Lower leg skin (tissue), 4 donors: ENCODE measurements at regions not wholly inside any gene's neighbourhood (a gene's known extent, or its start where the extent isn't known, plus 50 kb on each side); places are given as distances from the start of the nearest gene placed in this dataset.

Experiments used
- DNase-seq, 2 donors: peaks; one replicate each; pipeline ENCODE4 v3.0.0-alpha.2; 2019; ENCODE audit warnings: low spot score in 2 of 2
- H3K4me3 ChIP-seq: fragments of 200-600 bp; sonication (generic); 2 replicates; pipeline ENCODE4 v1.5.1; 2017; ENCODE audit warnings: mild to moderate bottlenecking, low read depth; ENCODE audit not compliant: poor library complexity, severe bottlenecking
- POLR2A ChIP-seq, 2 donors: fragments of 450-650 bp; IDR thresholded peaks; one replicate each; pipeline ENCODE4 v1.6.1; 2016 to 2017; ENCODE audit warnings: antibody characterized with exemption in 2 of 2, mild to moderate bottlenecking in 1 of 2, moderate library complexity in 1 of 2
- WGBS, 2 donors: methylation state at CpG; one replicate each; pipeline ENCODE4 v1.1.5; 2018; 5-methylcytosine and 5-hydroxymethylcytosine counted together
- intact Hi-C: fragments of 100-400 bp; cut with DNase I; formaldehyde crosslinking; loops from one replicate; pipeline ENCODE4 v1.15.0; 2023; ENCODE audit warnings: low total_unique reads
- TF ChIP-seq, protein P1 (sequence below), 3 donors: fragments of 450-650 bp; IDR thresholded peaks; one replicate each; pipeline ENCODE4 v1.5.1; 2016; ENCODE audit warnings: antibody characterized with exemption in 3 of 3, mild to moderate bottlenecking in 3 of 3, moderate library complexity in 2 of 3

DNA sequence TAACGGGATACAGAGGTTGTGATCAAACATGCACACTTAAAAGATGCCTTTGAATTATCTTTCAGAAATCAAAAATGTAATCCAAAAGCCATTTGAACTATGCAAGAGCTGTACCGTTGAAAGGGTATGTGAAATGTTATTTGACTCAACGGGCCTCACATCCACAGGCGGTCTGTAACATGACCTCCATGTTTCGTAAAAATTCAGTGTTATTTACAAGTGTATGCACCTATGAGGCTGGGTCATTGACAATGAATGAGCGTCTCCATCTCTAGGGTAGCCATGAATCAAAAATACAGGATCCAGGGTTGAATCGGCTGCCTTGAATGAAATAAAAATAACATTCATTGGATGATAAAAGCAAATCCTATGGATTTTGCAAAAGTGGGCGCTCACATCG is 100.1 kb downstream of the CRLF2 start:
- DNase-seq: no peak
- no peak overlapping the region for H3K4me3 ChIP-seq
- intact Hi-C loops: no loop called here
- 40 to 53% methylated on average over 9 of the region's 9 CpGs for WGBS, 2 donors
- TF ChIP-seq POLR2A (IDR thresholded peaks at IDR 0.05): no peak
- TF ChIP-seq, protein P1, sequence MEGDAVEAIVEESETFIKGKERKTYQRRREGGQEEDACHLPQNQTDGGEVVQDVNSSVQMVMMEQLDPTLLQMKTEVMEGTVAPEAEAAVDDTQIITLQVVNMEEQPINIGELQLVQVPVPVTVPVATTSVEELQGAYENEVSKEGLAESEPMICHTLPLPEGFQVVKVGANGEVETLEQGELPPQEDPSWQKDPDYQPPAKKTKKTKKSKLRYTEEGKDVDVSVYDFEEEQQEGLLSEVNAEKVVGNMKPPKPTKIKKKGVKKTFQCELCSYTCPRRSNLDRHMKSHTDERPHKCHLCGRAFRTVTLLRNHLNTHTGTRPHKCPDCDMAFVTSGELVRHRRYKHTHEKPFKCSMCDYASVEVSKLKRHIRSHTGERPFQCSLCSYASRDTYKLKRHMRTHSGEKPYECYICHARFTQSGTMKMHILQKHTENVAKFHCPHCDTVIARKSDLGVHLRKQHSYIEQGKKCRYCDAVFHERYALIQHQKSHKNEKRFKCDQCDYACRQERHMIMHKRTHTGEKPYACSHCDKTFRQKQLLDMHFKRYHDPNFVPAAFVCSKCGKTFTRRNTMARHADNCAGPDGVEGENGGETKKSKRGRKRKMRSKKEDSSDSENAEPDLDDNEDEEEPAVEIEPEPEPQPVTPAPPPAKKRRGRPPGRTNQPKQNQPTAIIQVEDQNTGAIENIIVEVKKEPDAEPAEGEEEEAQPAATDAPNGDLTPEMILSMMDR (IDR thresholded peaks at IDR 0.05): no peak

DNA sequence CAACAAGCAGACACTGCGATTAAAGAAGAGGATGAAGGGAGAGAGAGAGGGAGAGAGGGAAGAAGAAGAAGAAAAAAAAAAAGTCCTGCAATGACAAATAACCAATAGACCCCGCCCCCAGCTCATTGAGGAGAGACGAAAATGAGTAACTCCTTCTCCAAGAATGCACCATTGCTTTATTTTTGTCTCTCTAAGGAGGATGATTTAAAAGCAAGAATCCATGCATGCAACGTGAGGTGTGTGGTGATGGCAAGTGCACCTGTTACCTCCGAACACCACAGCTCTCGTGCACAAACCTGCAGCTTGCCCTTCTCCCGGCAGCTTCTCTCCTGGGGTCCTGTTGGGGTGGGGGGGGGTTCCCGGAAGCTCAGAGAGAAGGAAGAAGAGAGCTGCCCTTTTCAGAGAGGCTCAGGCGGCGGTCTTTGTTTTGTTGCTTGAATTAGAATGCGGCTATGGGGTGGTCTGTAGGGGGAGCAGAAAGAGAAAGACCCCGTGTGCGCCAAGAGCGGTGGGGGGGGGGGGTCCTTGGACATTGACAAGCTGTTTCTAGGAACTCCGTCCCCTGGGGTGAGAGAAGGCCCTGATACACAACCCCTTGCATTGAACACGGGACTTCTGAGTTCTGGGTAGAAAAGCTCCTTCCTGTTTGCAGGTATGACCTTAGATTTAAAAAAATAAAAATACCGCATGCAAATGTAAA is 100.7 kb downstream of the CRLF2 start:
- no peak overlapping the region for H3K4me3 ChIP-seq
- 3 to 13% methylated on average over 17 of the region's 17 CpGs for WGBS, 2 donors
- intact Hi-C loops: no loop called here
- peak in 1 of 2 donors; percentile 31 for DNase-seq
- TF ChIP-seq POLR2A (IDR thresholded peaks at IDR 0.05): no peak
- TF ChIP-seq, protein P1 (IDR thresholded peaks at IDR 0.05): no peak

DNA sequence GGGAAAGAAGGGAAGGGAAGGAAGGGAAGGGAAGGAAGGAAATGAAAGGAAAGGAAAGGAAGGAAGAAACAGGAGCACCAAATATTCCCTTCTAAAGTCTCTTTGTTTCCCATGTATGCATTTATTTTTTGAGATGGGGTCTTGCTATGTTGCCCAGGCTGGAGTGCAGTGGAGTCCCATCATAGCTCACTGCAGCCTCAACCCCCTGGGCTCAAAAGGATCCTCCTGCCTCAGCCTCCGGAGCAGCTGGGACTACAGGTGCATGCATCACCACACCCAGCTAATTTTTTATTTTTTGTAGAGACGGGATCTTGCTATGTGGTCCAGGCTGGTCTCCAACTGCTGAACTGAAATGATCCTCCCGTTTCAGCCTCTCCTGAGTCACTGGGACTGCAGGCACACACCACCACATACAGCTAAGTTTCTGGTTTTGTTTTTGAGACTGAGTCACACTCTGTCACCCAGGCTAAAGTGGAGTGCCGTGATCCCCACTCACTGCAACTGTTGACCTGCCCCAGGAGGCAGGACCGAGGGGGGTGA is 102.8 kb downstream of the CRLF2 start:
- TF ChIP-seq POLR2A (IDR thresholded peaks at IDR 0.05): no peak
- TF ChIP-seq, protein P1 (IDR thresholded peaks at IDR 0.05): no peak
- WGBS, 2 donors: 85 to 90% methylated on average over 5 of the region's 5 CpGs
- no peak overlapping the region for H3K4me3 ChIP-seq
- DNase-seq: peak in 1 of 2 donors; percentile 28
- intact Hi-C loops: no loop called here

DNA sequence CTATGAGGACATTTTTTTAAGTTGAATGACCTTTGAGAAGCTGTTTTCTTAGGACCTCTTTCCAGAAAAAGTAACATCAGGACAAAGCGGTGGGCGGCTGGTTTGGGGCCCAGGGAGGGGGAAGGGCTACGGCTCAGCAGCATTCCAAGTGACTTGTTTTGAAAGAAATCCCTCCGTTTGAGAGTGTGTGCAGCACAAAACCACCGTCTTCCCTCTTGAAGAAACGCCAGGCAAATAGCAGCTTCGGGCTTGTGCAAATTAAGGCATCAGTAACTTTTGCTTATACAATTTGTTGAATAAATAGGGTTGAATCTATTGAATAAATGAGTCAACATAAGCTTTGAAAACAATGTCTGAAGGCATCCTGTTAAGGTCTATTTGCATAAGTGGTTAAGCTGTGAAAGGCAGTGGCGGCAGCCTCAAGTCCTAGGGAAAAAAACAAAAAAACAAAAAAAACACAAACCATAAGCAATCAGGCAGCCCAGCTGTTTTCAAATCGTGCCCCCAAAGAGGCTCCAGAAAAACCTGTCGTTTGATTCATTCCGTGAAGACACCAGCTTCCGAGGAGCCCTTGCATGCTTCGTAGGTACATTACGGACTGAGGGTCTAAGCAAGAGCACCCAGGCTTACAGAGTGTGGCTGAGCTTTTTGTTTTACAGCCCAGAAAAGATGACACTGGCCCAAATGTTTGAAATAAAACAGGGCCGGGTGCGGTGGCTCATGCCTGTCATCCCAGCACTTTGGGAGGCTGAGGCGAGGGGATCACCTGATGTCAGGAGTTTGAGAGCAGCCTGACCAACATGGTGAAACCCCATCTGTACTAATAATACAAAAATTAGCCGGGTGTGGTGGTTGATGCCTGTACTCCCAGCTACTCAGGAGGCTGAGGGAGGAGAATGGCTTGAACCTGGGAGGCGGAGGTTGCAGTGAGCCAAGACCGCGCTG is 103.7 kb downstream of the CRLF2 start:
- WGBS, 2 donors: 32% methylated on average over 21 of the region's 21 CpGs
- intact Hi-C loops: no loop called here
- TF ChIP-seq POLR2A (IDR thresholded peaks at IDR 0.05): no peak
- TF ChIP-seq, protein P1 (IDR thresholded peaks at IDR 0.05): no peak
- DNase-seq: peak in 1 of 2 donors; percentile 48
- H3K4me3 ChIP-seq: no peak overlapping the region

DNA sequence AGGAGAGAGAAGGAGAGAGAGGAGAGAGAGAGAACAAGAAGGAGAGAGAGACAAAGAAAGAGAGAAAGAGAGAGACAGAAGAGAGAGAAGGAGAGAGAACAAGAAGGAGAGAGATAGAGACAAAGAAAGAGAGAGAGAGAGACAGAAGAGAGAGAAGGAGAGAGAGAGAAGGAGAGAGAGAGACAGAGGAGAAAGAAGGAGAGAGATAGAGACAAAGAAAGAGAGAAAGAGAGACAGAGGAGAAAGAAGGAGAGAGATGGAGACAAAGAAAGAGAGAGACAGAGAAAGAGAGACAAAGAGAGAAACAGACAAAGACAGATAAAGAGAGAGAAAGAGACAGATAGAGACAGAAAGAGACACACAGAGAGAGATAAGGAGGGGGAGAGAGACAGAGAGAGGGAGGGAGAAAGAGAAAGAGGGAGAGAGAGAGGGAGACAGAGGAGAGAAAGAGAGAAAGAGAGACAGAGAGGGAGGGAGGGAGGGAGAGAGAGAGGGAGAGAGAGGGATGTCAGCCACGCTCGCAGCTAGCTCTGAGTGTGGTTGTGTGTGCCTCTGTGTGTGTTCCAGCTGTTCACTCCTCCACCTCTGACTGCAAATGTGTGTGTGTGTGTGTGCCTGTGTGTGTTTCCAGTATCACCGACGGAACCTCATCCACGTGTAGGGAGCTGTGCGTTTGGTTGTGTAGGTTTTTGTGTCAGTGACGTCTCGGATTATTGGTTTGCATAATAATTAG is 105.8 kb downstream of the CRLF2 start:
- DNase-seq: peak in 1 of 2 donors; percentile 34
- no peak overlapping the region for H3K4me3 ChIP-seq
- TF ChIP-seq, protein P1 (IDR thresholded peaks at IDR 0.05): no peak
- no peak for TF ChIP-seq POLR2A (IDR thresholded peaks at IDR 0.05)
- WGBS, 2 donors: 9 to 21% methylated on average over 8 of the region's 8 CpGs
- intact Hi-C loops: no loop called here
